WERI-Rb-1 (cell line): ENCODE measurements at regions not wholly inside any gene's neighbourhood (a gene's known extent, or its start where the extent isn't known, plus 50 kb on each side); places are given as distances from the start of the nearest gene placed in this dataset.

Source experiments
- DNase-seq: peaks from one replicate; pipeline ENCODE4 v3.0.0-alpha.2; 2020
- H3K27ac ChIP-seq: fragments of 250-450 bp; sonication (Bioruptor Pico); 2 replicates; pipeline ENCODE4 v1.5.1; 2020; ENCODE audit warnings: mild to moderate bottlenecking, moderate library complexity
- H3K27me3 ChIP-seq: fragments of 250-450 bp; sonication (Bioruptor Pico); 2 replicates; pipeline ENCODE4 v1.5.1; 2021; ENCODE audit warnings: mild to moderate bottlenecking, low read depth, moderate library complexity; ENCODE audit not compliant: insufficient read depth, severe bottlenecking
- H3K36me3 ChIP-seq: fragments of 250-450 bp; sonication (Bioruptor Pico); 2 replicates; pipeline ENCODE4 v1.5.1; 2020; ENCODE audit warnings: mild to moderate bottlenecking, moderate library complexity
- H3K4me3 ChIP-seq: 2 replicates; pipeline ENCODE4 v1.5.1; 2011; ENCODE audit warnings: low read depth, mild to moderate bottlenecking, control low read depth, low read length
- H3K9me3 ChIP-seq: fragments of 250-450 bp; sonication (Bioruptor Pico); 2 replicates; pipeline ENCODE4 v1.5.1; 2021; ENCODE audit warnings: mild to moderate bottlenecking, moderate library complexity; ENCODE audit not compliant: severe bottlenecking
- CTCF ChIP-seq: IDR thresholded peaks from 2 replicates; pipeline ENCODE4 v1.5.1; 2011; ENCODE audit warnings: low read depth, mild to moderate bottlenecking, control low read depth, inconsistent platforms, low read length

GRCh38 chr4:160318567-160319220 lies 1215.8 kb downstream of the RAPGEF2 start:
- no peaks in the 10 kb centered on the region for H3K9me3 ChIP-seq
- TF ChIP-seq CTCF: no peak
- no peak overlapping the region for H3K27ac ChIP-seq
- H3K36me3 ChIP-seq: no peaks in the 10 kb centered on the region
- no peak for DNase-seq
- no peak overlapping the region for H3K4me3 ChIP-seq
- no peaks in the 10 kb centered on the region for H3K27me3 ChIP-seq

- no peak overlapping the region for H3K4me3 ChIP-seq
- no peaks in the 10 kb centered on the region for H3K27me3 ChIP-seq
- H3K36me3 ChIP-seq: no peaks in the 10 kb centered on the region
- no peak for DNase-seq
- no peak overlapping the region for H3K27ac ChIP-seq
- no peaks in the 10 kb centered on the region for H3K9me3 ChIP-seq
- TF ChIP-seq CTCF: no peak
These were observed 1216.5 kb downstream of the RAPGEF2 start for GRCh38 chr4:160319221-160319867.

GRCh38 chr4:160319868-160320260 lies 1217.0 kb downstream of the RAPGEF2 start:
- Histone ChIP-seq H3K36me3 (no peaks in the 10 kb centered on the region), H3K9me3 (no peaks in the 10 kb centered on the region), H3K27ac (no peak overlapping the region), H3K27me3 (no peaks in the 10 kb centered on the region), H3K4me3 (no peak overlapping the region)
- no peak for TF ChIP-seq CTCF
- DNase-seq: no peak

DNA sequence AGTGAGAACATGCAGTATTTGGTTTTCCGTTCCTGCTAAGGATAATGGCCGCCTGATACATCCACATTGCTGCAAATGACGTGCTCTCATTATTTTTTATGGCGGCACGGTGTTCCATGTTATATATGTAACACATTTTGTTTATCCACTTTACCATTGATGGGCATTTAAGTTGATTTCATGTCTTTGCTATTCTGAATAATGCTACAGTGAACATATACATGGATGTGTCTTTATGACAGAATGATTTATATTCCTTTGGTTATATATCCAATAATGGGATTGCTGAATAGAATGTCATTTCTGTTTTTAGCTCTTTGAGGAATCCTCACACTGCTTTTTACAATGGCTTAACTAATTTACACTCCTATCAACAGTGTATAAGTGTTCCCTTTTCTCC lies 1223.2 kb downstream of the RAPGEF2 start:
- Histone ChIP-seq H3K36me3 (no peaks in the 10 kb centered on the region), H3K27ac (no peak overlapping the region), H3K9me3 (no peaks in the 10 kb centered on the region), H3K27me3 (no peaks in the 10 kb centered on the region), H3K4me3 (no peak overlapping the region)
- DNase-seq: no peak
- TF ChIP-seq CTCF: no peak

- DNase-seq: no peak
- Histone ChIP-seq H3K36me3 (no peaks in the 10 kb centered on the region), H3K27me3 (no peaks in the 10 kb centered on the region), H3K4me3 (no peak overlapping the region), H3K9me3 (no peaks in the 10 kb centered on the region), H3K27ac (no peak overlapping the region)
- no peak for TF ChIP-seq CTCF
These were observed 1244.3 kb downstream of the RAPGEF2 start for GRCh38 chr4:160347197-160347596.

GRCh38 chr4:160350944-160351343 lies 1248.1 kb downstream of the RAPGEF2 start:
- Histone ChIP-seq H3K27me3 (no peaks in the 10 kb centered on the region), H3K9me3 (no peaks in the 10 kb centered on the region), H3K36me3 (no peaks in the 10 kb centered on the region), H3K27ac (no peak overlapping the region), H3K4me3 (no peak overlapping the region)
- TF ChIP-seq CTCF: no peak
- no peak for DNase-seq
